Fibroblast of pulmonary artery (primary cell): ENCODE measurements at regions not wholly inside any gene's neighbourhood (a gene's known extent, or its start where the extent isn't known, plus 50 kb on each side); places are given as distances from the start of the nearest gene placed in this dataset.
A peak's percentile ranks its signal among the peaks of the same experiment; 100 is the strongest.

ENCODE experiments used
- DNase-seq: peaks from one replicate; pipeline ENCODE4 v3.0.0-alpha.2; 2010; ENCODE audit warnings: low read depth
- H3K4me3 ChIP-seq: replicated peaks from 2 replicates; pipeline ENCODE4 v1.5.1; 2011; ENCODE audit warnings: low read depth, mild to moderate bottlenecking, control low read depth, low read length, moderate library complexity
- TF ChIP-seq, protein P1 (sequence below): IDR thresholded peaks from 2 replicates; pipeline ENCODE4 v1.5.1; 2011; ENCODE audit warnings: mild to moderate bottlenecking, control low read depth, low read length, inconsistent platforms; ENCODE audit errors: missing control alignments

DNA sequence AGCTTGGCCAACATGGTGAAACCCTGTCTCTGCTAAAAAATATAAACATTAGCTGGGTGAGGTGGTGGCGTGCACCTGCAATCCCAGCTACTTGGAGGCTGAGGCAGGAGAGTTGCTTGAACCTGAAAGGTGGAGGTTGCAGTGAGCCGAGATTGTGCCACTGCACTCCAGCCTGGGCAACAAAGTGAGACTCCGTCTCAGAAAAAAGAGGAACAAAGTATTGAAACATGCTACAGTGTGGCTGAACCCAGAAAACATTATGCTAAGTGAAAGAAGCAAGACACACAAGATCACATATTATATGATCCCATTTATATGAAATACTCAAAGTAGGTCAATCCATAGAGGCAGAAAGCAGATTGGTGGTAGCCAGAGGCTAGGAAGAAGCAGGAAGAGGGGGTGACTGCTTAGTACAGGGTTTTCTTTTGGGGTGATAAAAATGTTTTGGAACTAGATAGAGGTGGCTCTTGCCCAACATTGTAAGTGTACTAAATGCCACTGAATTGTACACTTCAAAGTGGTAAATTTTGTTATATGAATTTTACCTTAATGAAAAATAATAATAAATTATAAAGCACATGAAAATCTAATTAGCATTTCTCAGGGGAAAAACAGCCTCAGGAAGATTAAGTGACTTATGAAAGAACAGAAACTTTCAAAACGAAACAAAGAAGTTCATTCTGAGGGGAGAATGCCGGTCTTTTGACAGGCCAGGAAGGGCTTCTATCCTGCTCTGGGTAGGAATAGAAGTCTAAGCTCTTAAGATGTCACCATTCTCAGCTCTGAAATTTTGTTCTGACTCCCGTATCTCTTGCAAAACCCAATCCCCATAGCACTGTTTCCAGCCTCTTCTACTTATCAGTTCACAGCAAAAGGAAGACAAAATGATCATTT is 161.1 kb upstream of the TBCA start:
- H3K4me3 ChIP-seq = no peak overlapping the region
- DNase-seq = no peak
- TF ChIP-seq, protein P1, sequence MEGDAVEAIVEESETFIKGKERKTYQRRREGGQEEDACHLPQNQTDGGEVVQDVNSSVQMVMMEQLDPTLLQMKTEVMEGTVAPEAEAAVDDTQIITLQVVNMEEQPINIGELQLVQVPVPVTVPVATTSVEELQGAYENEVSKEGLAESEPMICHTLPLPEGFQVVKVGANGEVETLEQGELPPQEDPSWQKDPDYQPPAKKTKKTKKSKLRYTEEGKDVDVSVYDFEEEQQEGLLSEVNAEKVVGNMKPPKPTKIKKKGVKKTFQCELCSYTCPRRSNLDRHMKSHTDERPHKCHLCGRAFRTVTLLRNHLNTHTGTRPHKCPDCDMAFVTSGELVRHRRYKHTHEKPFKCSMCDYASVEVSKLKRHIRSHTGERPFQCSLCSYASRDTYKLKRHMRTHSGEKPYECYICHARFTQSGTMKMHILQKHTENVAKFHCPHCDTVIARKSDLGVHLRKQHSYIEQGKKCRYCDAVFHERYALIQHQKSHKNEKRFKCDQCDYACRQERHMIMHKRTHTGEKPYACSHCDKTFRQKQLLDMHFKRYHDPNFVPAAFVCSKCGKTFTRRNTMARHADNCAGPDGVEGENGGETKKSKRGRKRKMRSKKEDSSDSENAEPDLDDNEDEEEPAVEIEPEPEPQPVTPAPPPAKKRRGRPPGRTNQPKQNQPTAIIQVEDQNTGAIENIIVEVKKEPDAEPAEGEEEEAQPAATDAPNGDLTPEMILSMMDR = no peak

DNA sequence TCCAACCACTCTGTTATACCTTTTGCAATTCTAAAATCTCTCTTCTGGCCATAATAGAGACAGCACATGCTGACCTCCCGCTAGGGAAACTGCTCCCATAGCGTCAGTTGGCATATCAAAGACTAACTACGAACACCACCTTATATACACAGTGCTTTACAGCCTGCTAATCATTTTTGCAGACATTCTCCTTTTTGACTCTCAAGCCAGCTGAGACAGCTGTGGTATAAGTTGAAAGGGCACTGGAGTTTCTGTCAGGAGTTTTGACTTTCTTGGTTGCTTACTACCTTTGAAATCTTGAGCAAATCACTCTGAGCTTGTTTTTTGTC is 160.2 kb upstream of the TBCA start:
- DNase-seq = no peak
- TF ChIP-seq, protein P1 = no peak
- no peak overlapping the region for H3K4me3 ChIP-seq

DNA sequence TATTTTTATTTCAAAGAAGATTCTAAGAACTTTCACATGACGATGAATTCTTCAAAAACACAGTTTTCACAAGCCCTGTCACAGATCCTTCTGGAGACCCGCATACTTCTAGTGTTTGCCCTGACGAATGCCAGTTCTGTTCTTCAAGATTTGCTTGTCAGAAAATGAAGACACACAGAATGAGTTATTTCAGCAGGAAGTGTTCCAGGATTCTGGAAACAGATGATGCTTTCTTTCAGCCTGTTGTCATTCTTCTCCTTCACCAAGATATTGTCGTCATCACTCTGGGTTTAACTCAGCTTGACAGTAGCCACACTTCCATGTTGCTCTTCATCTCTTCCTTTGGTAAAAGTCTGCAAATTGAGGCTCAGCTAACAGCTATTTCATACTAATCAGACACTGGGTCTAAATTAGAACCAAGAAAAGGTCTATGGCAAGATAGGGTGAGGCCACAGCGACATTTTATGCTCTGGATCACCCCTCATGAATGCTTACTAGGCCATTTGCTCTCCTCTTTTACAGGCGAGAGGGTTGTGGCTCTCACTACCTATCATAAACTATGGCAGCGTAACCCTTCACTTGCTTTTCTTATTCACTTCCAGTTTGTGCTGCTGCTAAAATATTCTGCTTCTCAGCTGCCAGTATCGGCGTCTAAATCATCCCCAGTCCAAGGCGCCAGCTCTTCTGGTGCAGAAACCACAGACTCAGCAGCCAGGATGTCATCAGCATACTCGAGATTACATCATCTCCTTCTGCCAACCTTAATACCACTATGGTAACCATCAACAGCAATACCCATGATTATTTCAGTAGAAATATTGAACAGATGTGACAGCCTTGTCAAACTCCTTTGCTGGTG is 159.6 kb upstream of the TBCA start:
- DNase-seq = peak; percentile 14
- TF ChIP-seq, protein P1 = no peak
- no peak overlapping the region for H3K4me3 ChIP-seq

DNA sequence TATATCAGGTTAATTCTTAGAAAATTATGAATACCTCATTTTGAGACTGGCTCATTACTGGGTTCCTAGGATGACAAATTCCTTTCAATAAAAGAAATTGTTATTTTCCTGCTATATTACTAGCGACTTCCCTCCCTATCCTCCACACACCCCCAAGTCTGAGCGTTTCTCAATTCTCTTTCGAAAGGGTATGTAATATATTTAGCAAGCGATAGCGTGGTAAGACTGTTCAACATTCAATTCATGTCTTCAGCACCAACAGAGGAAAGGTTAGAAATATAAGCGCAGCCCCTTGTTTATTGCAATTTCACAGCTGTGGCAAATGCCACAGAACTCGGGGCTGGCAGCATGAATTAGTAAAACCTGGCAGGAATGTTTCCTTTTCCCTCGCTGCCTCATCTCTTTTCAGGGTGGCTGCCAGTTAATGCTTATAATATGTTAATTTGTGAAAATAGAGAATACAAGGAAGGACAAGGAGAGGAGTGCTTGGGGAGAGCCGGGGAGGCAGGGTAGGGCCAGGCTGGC is 152.7 kb upstream of the TBCA start:
- no peak for DNase-seq
- TF ChIP-seq, protein P1 = no peak
- H3K4me3 ChIP-seq = no peak overlapping the region

DNA sequence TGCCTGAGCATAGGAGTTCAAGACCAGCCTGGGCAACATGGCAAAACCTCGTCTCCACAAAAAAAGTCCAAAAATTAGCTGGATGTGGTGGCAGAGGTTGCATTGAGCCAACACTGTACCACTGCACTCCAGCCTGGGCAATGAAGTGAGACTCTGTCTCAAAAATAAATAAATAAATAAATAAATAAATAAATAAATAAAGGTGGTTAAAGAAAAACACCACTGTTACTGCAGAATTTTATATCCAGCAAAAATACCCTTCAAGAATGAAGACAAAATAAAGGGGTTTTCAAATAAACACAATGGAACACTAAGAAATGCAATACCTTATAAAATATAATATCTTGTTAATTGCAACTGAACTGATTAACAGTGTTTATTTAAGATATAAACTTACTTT is 150.2 kb upstream of the TBCA start:
- TF ChIP-seq, protein P1 = no peak
- no peak overlapping the region for H3K4me3 ChIP-seq
- DNase-seq = no peak

DNA sequence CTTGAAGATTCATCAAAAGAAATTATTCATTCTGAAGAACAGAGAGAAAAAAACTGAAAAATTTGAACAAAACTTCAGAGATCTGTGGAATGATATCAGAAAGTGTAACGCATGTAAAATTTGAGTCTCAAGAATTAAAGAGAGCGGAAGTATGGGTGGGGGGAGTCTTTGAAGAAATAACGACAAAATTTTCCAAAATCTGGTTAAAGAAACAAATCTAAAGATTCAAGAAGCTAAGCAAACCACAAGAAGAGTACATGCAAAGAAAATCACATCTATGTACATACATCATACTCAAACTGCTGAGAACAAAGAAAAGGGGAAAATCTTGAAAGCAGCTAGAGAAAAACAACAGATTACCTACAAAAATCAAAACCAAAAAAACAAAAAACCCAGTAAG is 149.4 kb upstream of the TBCA start:
- TF ChIP-seq, protein P1 = no peak
- DNase-seq = no peak
- no peak overlapping the region for H3K4me3 ChIP-seq
